ENCODE measurements at regions not wholly inside any gene's neighbourhood (a gene's known extent, or its start where the extent isn't known, plus 50 kb on each side); places are given as distances from the start of the nearest gene placed in this dataset.

GRCh38 chr5:30765706-30766105, 427.8 kb upstream of the CDH6 start:
- Mint-ChIP-seq H3K4me1 (peaks cover 6 to 11% of the 10 kb centered on the region in 2 experiments), H3K27me3 (ENCODE audit: low read depth) (no peaks in the 10 kb centered on the region), H3K4me3 (no peak overlapping the region), H3K27ac (no peak overlapping the region), H3K9me3 (no peaks in the 10 kb centered on the region), H3K36me3 (ENCODE audit: insufficient read depth in 1 of 3, low read depth in 3 of 3) (no peaks in the 10 kb centered on the region)
- no peaks in the 10 kb centered on the region for H3K9me3 ChIP-seq (ENCODE audit: control insufficient read depth, low read depth, low read length)
- H4K20me1 ChIP-seq (ENCODE audit: control insufficient read depth, insufficient read depth, insufficient read length), result no peaks in the 10 kb centered on the region
- TF ChIP-seq CTCF (conservative IDR thresholded peaks at IDR 0.05), result no peak
- H2AK5ac ChIP-seq (ENCODE audit: insufficient read length, low read length), result no peak overlapping the region
- no peaks in the 10 kb centered on the region for H3K79me1 ChIP-seq (ENCODE audit: insufficient read depth, low read depth, low read length, poor library complexity, severe bottlenecking)
- no peak overlapping the region for H2BK15ac ChIP-seq (ENCODE audit: low read depth, low read length)
- H3K23ac ChIP-seq (ENCODE audit: insufficient read length, low read depth, low read length), result no peak overlapping the region
- WGBS (ENCODE audit: extremely low coverage, insufficient read length, low lambda C conversion rate), result no CpG with 5 or more reads among the region's 2 CpGs
- H4K5ac ChIP-seq (ENCODE audit: insufficient read length, low read depth, low read length), result no peak overlapping the region
- no peak overlapping the region for H2BK5ac ChIP-seq (ENCODE audit: insufficient read length, low read length)
- no peak overlapping the region for H2BK120ac ChIP-seq (ENCODE audit: low read depth, low read length, poor library complexity, severe bottlenecking)
- H3K23me2 ChIP-seq (ENCODE audit: insufficient read length, low read depth, low read length, poor library complexity, severe bottlenecking), result no peaks in the 10 kb centered on the region
- no peak overlapping the region for H3K56ac ChIP-seq (ENCODE audit: insufficient read length, low read depth, low read length)
- no peaks in the 10 kb centered on the region for H3K4me1 ChIP-seq (ENCODE audit: insufficient read depth, low read length)
- no peak overlapping the region for H3K27ac ChIP-seq (ENCODE audit: insufficient read length, low read depth, low read length)
- H3K27me3 ChIP-seq (ENCODE audit: insufficient read depth, low read length), result no peaks in the 10 kb centered on the region
- H3T11ph ChIP-seq (ENCODE audit: low read length), result no peak overlapping the region
- no peak overlapping the region for H2AFZ ChIP-seq (ENCODE audit: low read length)
- DNase-seq, result no peak
- no peak overlapping the region for H3K14ac ChIP-seq (ENCODE audit: insufficient read depth, low read length)
- H3K4me2 ChIP-seq (ENCODE audit: insufficient read depth, insufficient read length, low read length), result no peak overlapping the region
- H3K79me2 ChIP-seq (ENCODE audit: insufficient read depth, low read length), result no peaks in the 10 kb centered on the region
- H2BK20ac ChIP-seq (ENCODE audit: low read depth, low read length, poor library complexity, severe bottlenecking), result no peak overlapping the region
- no peak overlapping the region for H2BK12ac ChIP-seq (ENCODE audit: insufficient read length, low read depth, low read length)
- H4K8ac ChIP-seq (replicated peaks; ENCODE audit: insufficient read length, low read depth, low read length), result no peak overlapping the region
- H4K91ac ChIP-seq (ENCODE audit: insufficient read length, low read depth, low read length), result no peak overlapping the region
- H3K9ac ChIP-seq (ENCODE audit: extremely low read depth, insufficient read length, low read length), result no peak overlapping the region
- H3K18ac ChIP-seq (ENCODE audit: insufficient read length, low read depth, low read length), result no peak overlapping the region
- no peak overlapping the region for H3K4ac ChIP-seq (ENCODE audit: low read depth, low read length)

All from H9 (cell line).